NB4 (cell line): ENCODE measurements at regions not wholly inside any gene's neighbourhood (a gene's known extent, or its start where the extent isn't known, plus 50 kb on each side); places are given as distances from the start of the nearest gene placed in this dataset.
A peak's percentile ranks its signal among the peaks of the same experiment; 100 is the strongest.

Experiments
- DNase-seq: peaks from one replicate; pipeline ENCODE4 v3.0.0; 2010; ENCODE audit warnings: low read depth
- H3K4me3 ChIP-seq: one replicate; pipeline ENCODE4 v1.5.1; 2011; ENCODE audit warnings: mild to moderate bottlenecking, low read depth, low read length, moderate library complexity
- CTCF ChIP-seq: IDR thresholded peaks from one replicate; pipeline ENCODE4 v1.5.1; 2012; ENCODE audit warnings: low read depth, low read length
- MYC ChIP-seq: IDR thresholded peaks from 2 replicates; pipeline ENCODE4 v1.6.1; 2011; ENCODE audit warnings: low read depth, low read length
- POLR2A ChIP-seq: IDR thresholded peaks from 2 replicates; pipeline ENCODE4 v1.6.1; 2011; ENCODE audit warnings: mild to moderate bottlenecking; ENCODE audit not compliant: insufficient read length; ENCODE audit errors: extremely low read depth
- TF ChIP-seq, protein P1 (sequence below): IDR thresholded peaks from 2 replicates; pipeline ENCODE4 v1.6.1; 2011; ENCODE audit warnings: low read depth, low read length

- DNase-seq, result no peak
- TF ChIP-seq MYC (no peak), POLR2A (no peak), CTCF (no peak)
- TF ChIP-seq, protein P1, sequence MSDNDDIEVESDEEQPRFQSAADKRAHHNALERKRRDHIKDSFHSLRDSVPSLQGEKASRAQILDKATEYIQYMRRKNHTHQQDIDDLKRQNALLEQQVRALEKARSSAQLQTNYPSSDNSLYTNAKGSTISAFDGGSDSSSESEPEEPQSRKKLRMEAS, result no peak
- H3K4me3 ChIP-seq, result no peak overlapping the region
Observed at GRCh38 chr18:60232541-60232940, 140.0 kb downstream of the MC4R start.

DNA sequence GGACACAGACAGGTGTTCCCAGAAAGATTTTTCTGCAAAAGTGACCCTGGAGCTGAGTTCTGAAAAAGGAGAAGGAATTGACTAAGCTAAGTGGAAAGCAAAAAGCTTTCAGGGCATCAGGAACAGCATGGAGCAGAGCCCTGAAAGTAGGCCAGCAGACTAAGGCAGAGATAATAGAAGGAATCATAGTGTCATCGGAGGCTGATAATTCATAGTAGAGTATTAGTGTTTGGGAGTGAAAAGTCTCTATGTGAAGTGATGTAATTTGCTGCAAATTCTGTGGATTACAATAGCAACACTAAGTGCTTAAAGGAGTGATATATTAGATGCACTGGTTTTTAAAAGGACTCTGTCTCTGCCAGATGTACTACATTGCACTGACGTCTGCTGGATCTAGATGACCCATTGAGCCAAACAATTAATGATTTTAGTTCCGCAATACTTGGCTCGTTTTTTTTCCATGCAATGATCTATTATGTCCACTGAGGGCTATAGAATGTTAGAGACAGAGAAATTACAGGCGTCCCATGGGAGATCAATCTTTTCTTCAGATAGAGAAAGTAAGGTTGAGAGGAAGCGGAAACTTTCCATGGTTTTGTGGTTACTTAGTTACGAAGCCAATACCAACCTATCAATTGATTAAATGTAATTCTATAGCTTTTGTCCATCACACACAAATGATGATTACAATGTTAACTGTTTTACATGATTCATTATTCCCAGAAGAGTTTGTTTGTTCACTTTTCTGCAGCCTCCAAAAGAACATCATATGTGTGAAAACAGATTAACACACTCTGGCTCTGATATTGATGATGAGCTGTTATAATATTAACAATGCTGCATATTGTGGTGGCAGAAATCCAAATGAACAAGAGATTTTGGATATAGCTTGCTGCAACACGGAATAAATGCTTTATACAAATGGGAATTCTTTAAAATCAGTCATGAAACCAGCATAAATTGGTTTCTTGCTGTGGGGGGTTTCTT is 143.7 kb downstream of the MC4R start:
- DNase-seq, result no peak
- TF ChIP-seq CTCF, result no peak
- TF ChIP-seq MYC, result no peak
- TF ChIP-seq, protein P1, result no peak
- TF ChIP-seq POLR2A, result no peak

DNA sequence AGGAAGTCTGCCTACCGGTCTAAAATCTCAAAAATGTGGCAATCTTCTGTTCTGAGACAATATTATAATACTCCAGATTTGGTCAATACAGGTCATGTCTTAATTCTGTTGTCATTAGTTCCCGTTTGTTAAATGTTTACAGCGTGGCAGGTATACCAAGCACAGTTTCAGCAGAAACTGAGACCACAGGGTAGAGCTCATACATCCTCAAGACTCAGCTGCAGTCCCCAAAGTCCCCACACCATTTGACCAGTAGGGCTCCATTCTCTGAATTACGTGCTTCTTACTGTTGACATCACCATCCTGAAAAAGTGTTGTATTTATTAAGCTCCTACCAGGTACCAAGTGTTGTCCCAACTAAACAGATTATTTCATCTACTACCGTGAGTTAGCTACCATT is 157.1 kb downstream of the MC4R start:
- no peak for TF ChIP-seq MYC
- no peak for TF ChIP-seq POLR2A
- no peak for DNase-seq
- H3K4me3 ChIP-seq, result no peak overlapping the region

More for the DNA sequence above, 143.7 kb downstream of the MC4R start:
- H3K4me3 ChIP-seq, result no peak overlapping the region

- no peak overlapping the region for H3K4me3 ChIP-seq
- TF ChIP-seq POLR2A, result no peak
- no peak for TF ChIP-seq MYC
- TF ChIP-seq CTCF, result no peak
- TF ChIP-seq, protein P1, result no peak
- peak; percentile 8 for DNase-seq
Observed at GRCh38 chr18:60209042-60209441, 163.5 kb downstream of the MC4R start.

DNA sequence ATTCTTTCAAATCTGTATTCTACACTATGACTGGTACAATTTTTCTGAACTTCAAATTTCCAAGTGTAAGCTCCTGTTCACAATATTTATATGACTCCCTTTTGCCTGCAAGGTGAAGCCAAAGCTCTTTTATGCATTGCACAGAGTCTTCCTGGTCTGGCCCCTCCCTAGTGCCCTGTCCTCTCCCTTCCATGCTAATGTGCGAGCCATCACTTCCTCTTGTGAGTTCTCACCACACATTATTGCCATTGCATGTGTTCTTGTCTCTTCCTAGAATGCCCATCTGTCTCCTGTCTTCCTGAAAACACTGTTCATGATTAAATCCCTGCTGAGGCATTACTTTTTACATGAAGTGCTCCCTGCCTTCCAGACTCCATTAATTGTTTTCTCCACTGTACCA is 169.9 kb downstream of the MC4R start:
- H3K4me3 ChIP-seq, result no peak overlapping the region
- TF ChIP-seq MYC (no peak), CTCF (no peak), POLR2A (no peak)
- TF ChIP-seq, protein P1, result no peak
- peak; percentile 29 for DNase-seq

DNA sequence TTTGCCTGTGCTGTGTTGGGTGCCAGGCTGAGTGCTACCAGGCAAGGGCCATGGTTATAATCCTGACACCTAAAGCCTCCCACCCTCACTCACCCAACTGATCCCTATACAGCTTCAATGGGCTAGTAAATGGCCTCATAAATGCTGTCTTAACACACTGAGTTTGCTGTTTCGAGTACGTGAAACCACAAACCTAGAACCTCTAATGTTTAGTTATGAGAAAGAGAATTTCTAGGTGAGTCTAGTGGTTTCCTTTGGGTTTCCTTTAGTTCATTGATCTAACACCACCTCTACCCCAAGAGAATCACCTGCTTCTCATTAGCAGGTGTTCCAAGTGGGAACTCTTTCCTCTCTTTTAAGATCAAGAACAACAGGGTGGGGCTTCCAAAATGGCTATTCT is 172.0 kb downstream of the MC4R start:
- H3K4me3 ChIP-seq, result no peak overlapping the region
- no peak for DNase-seq
- TF ChIP-seq CTCF (no peak), MYC (no peak), POLR2A (no peak)
- TF ChIP-seq, protein P1, result no peak
